SK-N-SH (cell line): ENCODE measurements at regions not wholly inside any gene's neighbourhood (a gene's known extent, or its start where the extent isn't known, plus 50 kb on each side); places are given as distances from the start of the nearest gene placed in this dataset.

Source experiments
- CTCF ChIA-PET: fragments of 300-600, 350-600 bp; formaldehyde crosslinking; extraction: SDS; loops from one replicate; lab custom pipeline; 2021; lab: Yijun Ruan, JAX
- POLR2A ChIA-PET: fragments of 350-600 bp; sonication (Branson Sonifier 250); formaldehyde crosslinking; extraction: SDS; loops from one replicate; lab custom pipeline; 2020; ENCODE audit warnings: antibody characterized with exemption, inconsistent platforms; lab: Yijun Ruan, JAX
- DNase-seq: peaks from one replicate; pipeline ENCODE4 v3.0.0; 2012
- H2AFZ ChIP-seq: fragments of 200-600 bp; sonication (generic); 2 replicates; pipeline ENCODE4 v1.8.1; 2016; ENCODE audit warnings: antibody characterized with exemption, mild to moderate bottlenecking, low read depth
- H3F3A ChIP-seq: fragments of 200-600 bp; sonication (generic); replicated peaks from 2 replicates; pipeline ENCODE3; 2016; ENCODE audit warnings: antibody characterized with exemption, mild to moderate bottlenecking; ENCODE audit not compliant: insufficient read depth
- H3K27ac ChIP-seq, 2 experiments: fragments of 200-500 bp in 1 of 2; fragments of 200-600 bp in 1 of 2; sonication (Bioruptor generic) in 1 of 2; sonication (generic), shearing (Covaris generic) in 1 of 2; 2 replicates each; pipeline versions ENCODE4 v1.5.1 to v1.6.1; 2014 to 2016; ENCODE audit warnings: low read depth in 2 of 2, inconsistent platforms in 1 of 2, low read length in 1 of 2, mild to moderate bottlenecking in 1 of 2, mixed read lengths in 1 of 2
- H3K27me3 ChIP-seq: fragments of 200-600 bp; sonication (generic), shearing (Covaris generic); 2 replicates; pipeline ENCODE4 v1.6.1; 2016; ENCODE audit warnings: mixed run types; ENCODE audit not compliant: insufficient read depth
- H3K36me3 ChIP-seq, 2 experiments: fragments of 200-500 bp in 1 of 2; fragments of 200-600 bp in 1 of 2; sonication (Bioruptor generic) in 1 of 2; sonication (generic) in 1 of 2; replicated peaks in 1 of 2; 2 replicates each; pipeline versions ENCODE3 to v1.5.1; 2014 to 2016; ENCODE audit warnings: low read length in 1 of 2, mild to moderate bottlenecking in 1 of 2; ENCODE audit not compliant: insufficient read depth in 2 of 2, control insufficient read depth in 1 of 2
- H3K4me1 ChIP-seq, 2 experiments: fragments of 200-500 bp in 1 of 2; fragments of 200-600 bp in 1 of 2; sonication (Bioruptor generic) in 1 of 2; sonication (generic), shearing (Covaris generic) in 1 of 2; 2 replicates each; pipeline versions ENCODE4 v1.5.1 to v1.6.1; 2014 to 2016; ENCODE audit warnings: low read depth in 1 of 2, low read length in 1 of 2, mixed run types in 1 of 2; ENCODE audit not compliant: insufficient read depth in 2 of 2, control insufficient read depth in 1 of 2
- H3K4me2 ChIP-seq: fragments of 200-600 bp; sonication (generic), shearing (Covaris generic); 2 replicates; pipeline ENCODE4 v1.6.1; 2017; ENCODE audit warnings: mixed run types
- H3K4me3 ChIP-seq, 2 experiments: fragments of 200-500 bp in 1 of 2; fragments of 200-600 bp in 1 of 2; sonication (Bioruptor generic) in 1 of 2; sonication (generic), shearing (Covaris generic) in 1 of 2; 2 replicates each; pipeline versions ENCODE4 v1.5.1 to v1.8.1; 2014 to 2016; ENCODE audit warnings: low read depth in 2 of 2, inconsistent platforms in 1 of 2, low read length in 1 of 2, mild to moderate bottlenecking in 1 of 2, mixed read lengths in 1 of 2, moderate library complexity in 1 of 2
- H3K79me2 ChIP-seq: fragments of 200-600 bp; sonication (generic); 2 replicates; pipeline ENCODE4 v1.8.1; 2017; ENCODE audit warnings: mild to moderate bottlenecking; ENCODE audit not compliant: insufficient read depth
- H3K9ac ChIP-seq: fragments of 200-600 bp; sonication (generic); 2 replicates; pipeline ENCODE4 v1.6.1; 2017; ENCODE audit warnings: mixed run types
- H3K9me2 ChIP-seq: fragments of 200-600 bp; sonication (generic); 2 replicates; pipeline ENCODE4 v1.6.1; 2017; ENCODE audit warnings: mixed run types
- H3K9me3 ChIP-seq: fragments of 200-600 bp; sonication (generic); 2 replicates; pipeline ENCODE4 v1.6.1; 2017; ENCODE audit warnings: mixed run types, mild to moderate bottlenecking, moderate library complexity
- H4K20me1 ChIP-seq: fragments of 200-600 bp; sonication (generic); 2 replicates; pipeline ENCODE4 v1.6.1; 2017; ENCODE audit warnings: mild to moderate bottlenecking, mixed run types; ENCODE audit not compliant: insufficient read depth
- CHD2 ChIP-seq: fragments of 150-350 bp; IDR thresholded peaks from 2 replicates; pipeline ENCODE4 v1.6.1; 2018; ENCODE audit warnings: low read length; ENCODE audit not compliant: partially characterized antibody
- FOXJ3 ChIP-seq: sonication (generic); formaldehyde crosslinking; IDR thresholded peaks from 2 replicates; pipeline ENCODE4 v1.5.1; 2020; ENCODE audit warnings: mild to moderate bottlenecking, missing genetic modification reagents
- IRF3 ChIP-seq: fragments of 150-350 bp; IDR thresholded peaks from 2 replicates; pipeline ENCODE4 v1.6.1; 2016; ENCODE audit warnings: mild to moderate bottlenecking, low read depth, low read length
- JUND ChIP-seq: IDR thresholded peaks from 2 replicates; pipeline ENCODE4 v1.4.0; 2012
- PBX3 ChIP-seq: IDR thresholded peaks from 2 replicates; pipeline ENCODE4; 2012
- RFX5 ChIP-seq: IDR thresholded peaks from 2 replicates; pipeline ENCODE4 v1.6.1; 2012; ENCODE audit warnings: mild to moderate bottlenecking, improper control_type of control experiment, low read length
- SMC3 ChIP-seq: IDR thresholded peaks from 2 replicates; pipeline ENCODE4 v1.6.1; 2012; ENCODE audit warnings: low read depth, low read length, improper control_type of control experiment
- USF1 ChIP-seq: IDR thresholded peaks from 2 replicates; pipeline ENCODE4 v1.4.0; 2012; ENCODE audit warnings: low read depth, borderline replicate concordance
- USF2 ChIP-seq: fragments of 150-350 bp; IDR thresholded peaks from 2 replicates; pipeline ENCODE4 v1.6.1; 2017; ENCODE audit warnings: antibody characterized with exemption, low read length, low read depth, borderline replicate concordance
- WGBS: methylation state at CpG from one replicate; pipeline ENCODE4 v1.1.6; 2017; ENCODE audit warnings: low lambda C conversion rate; 5-methylcytosine and 5-hydroxymethylcytosine counted together

- CTCF ChIA-PET = interaction anchor here (0.5 kb wide), 1 partner anchor 165 kb away, joined by 4 read pairs; no protein-coding TSS in a partner anchor
- POLR2A ChIA-PET = no interaction called here
- H3K4me2 ChIP-seq = no peak overlapping the region; the same call in 1 of the 2 replicates
Observed at GRCh38 chr15:70328679-70329115, 231.0 kb upstream of the TLE3 start.

GRCh38 chr15:70327856-70328678 lies 230.3 kb upstream of the TLE3 start:
- Histone ChIP-seq H3K4me1 (peaks cover 18 to 36% of the 10 kb centered on the region in 2 experiments), H2AFZ (no peak overlapping the region), H3K4me2 (peak overlapping the region; percentile 5; the same call in 1 of the 2 replicates), H3K9me2 (no peaks in the 10 kb centered on the region), H3K9me3 (no peaks in the 10 kb centered on the region; the same call in 1 of the 2 replicates), H3K36me3 (no peaks in the 10 kb centered on the region), H3K79me2 (no peaks in the 10 kb centered on the region), H4K20me1 (no peaks in the 10 kb centered on the region), H3K9ac (no peak overlapping the region), H3K4me3 (no peak overlapping the region), H3K27me3 (no peaks in the 10 kb centered on the region), H3F3A (no peaks in the 10 kb centered on the region), H3K27ac (peak overlapping the region; percentile 8 to 25; a peak in 2 of 4 replicates)
- no peak for DNase-seq
- TF ChIP-seq USF1 (peak; percentile 79), IRF3 (no peak)
- CTCF ChIA-PET = interaction anchor here (0.5 kb wide), 1 partner anchor 165 kb away, joined by 4 read pairs; no protein-coding TSS in a partner anchor
- POLR2A ChIA-PET = no interaction called here
- WGBS = 60% methylated on average over 6 of the region's 8 CpGs

More at GRCh38 chr15:70328679-70329115, 231.0 kb upstream of the TLE3 start:
- H3K27me3 ChIP-seq = no peaks in the 10 kb centered on the region
- H4K20me1 ChIP-seq = no peaks in the 10 kb centered on the region
- H3K9me2 ChIP-seq = no peaks in the 10 kb centered on the region
- 68% methylated on average over 3 of the region's 3 CpGs for WGBS
- H3K9me3 ChIP-seq = no peaks in the 10 kb centered on the region; the same call in 1 of the 2 replicates
- no peak overlapping the region for H3K4me3 ChIP-seq
- H3K79me2 ChIP-seq = no peaks in the 10 kb centered on the region
- H3K36me3 ChIP-seq = no peaks in the 10 kb centered on the region
- no peak overlapping the region for H2AFZ ChIP-seq
- DNase-seq = no peak
- H3F3A ChIP-seq = no peaks in the 10 kb centered on the region
- H3K9ac ChIP-seq = no peak overlapping the region
- no peak for TF ChIP-seq IRF3
- H3K27ac ChIP-seq = no peak overlapping the region
- peaks cover 12 to 30% of the 10 kb centered on the region in 2 experiments for H3K4me1 ChIP-seq

GRCh38 chr15:70327328-70327855 lies 229.7 kb upstream of the TLE3 start:
- no peaks in the 10 kb centered on the region for H3K9me2 ChIP-seq
- no peaks in the 10 kb centered on the region for H3K36me3 ChIP-seq
- no peak for DNase-seq
- CTCF ChIA-PET = no interaction called here
- 83% methylated on average over 3 of the region's 3 CpGs for WGBS
- H3K27me3 ChIP-seq = no peaks in the 10 kb centered on the region
- no peak overlapping the region for H3K4me2 ChIP-seq
- peaks cover 21 to 43% of the 10 kb centered on the region in 2 experiments for H3K4me1 ChIP-seq
- H3K9ac ChIP-seq = no peak overlapping the region
- H3K4me3 ChIP-seq = no peak overlapping the region
- no peaks in the 10 kb centered on the region for H3K79me2 ChIP-seq
- no peak overlapping the region for H2AFZ ChIP-seq
- H3K27ac ChIP-seq = peak overlapping the region; percentile 8 to 11; a peak in 2 of 4 replicates
- H3F3A ChIP-seq = no peaks in the 10 kb centered on the region
- H4K20me1 ChIP-seq = no peaks in the 10 kb centered on the region
- H3K9me3 ChIP-seq = no peaks in the 10 kb centered on the region; the same call in 1 of the 2 replicates
- POLR2A ChIA-PET = no interaction called here
- no peak for TF ChIP-seq USF1
- TF ChIP-seq IRF3 = no peak
- no peak for TF ChIP-seq FOXJ3 (CRISPR knock-in tag)
- TF ChIP-seq JUND = no peak
- no peak for TF ChIP-seq PBX3
- TF ChIP-seq CHD2 = no peak
- no peak for TF ChIP-seq RFX5
- no peak for TF ChIP-seq USF2
- no peak for TF ChIP-seq SMC3
